NCI-H82 treated with DMSO at 0.1 percent for 48 hours (cell line): ENCODE measurements at regions not wholly inside any gene's neighbourhood (a gene's known extent, or its start where the extent isn't known, plus 50 kb on each side); places are given as distances from the start of the nearest gene placed in this dataset.
A peak's percentile ranks its signal among the peaks of the same experiment; 100 is the strongest.

ENCODE experiments used
- DNase-seq: peaks from one replicate; lab custom pipeline; 2025; ENCODE audit not compliant: unreplicated experiment; lab: John Stamatoyannopoulos, UW

DNA sequence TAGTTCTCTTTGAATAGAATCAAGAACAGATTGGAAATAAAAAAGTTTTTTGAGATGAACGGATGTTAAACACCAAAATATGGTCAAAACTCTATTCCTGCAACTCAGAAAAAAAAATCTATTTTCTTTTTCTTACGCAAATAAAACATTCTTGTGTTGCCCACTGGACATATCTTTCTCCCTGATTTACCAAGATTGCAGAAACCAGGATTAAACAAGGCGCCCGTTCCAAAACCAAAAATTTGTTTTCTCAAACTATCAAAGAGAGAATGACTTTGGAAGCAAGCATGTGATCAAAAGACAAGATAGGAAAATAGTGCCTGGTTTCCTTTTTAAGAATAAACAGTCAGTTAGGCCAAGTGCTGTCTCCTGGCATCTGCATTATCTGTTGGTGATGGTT, 273.1 kb downstream of the CLIC5 start:
- no peak for DNase-seq

DNA sequence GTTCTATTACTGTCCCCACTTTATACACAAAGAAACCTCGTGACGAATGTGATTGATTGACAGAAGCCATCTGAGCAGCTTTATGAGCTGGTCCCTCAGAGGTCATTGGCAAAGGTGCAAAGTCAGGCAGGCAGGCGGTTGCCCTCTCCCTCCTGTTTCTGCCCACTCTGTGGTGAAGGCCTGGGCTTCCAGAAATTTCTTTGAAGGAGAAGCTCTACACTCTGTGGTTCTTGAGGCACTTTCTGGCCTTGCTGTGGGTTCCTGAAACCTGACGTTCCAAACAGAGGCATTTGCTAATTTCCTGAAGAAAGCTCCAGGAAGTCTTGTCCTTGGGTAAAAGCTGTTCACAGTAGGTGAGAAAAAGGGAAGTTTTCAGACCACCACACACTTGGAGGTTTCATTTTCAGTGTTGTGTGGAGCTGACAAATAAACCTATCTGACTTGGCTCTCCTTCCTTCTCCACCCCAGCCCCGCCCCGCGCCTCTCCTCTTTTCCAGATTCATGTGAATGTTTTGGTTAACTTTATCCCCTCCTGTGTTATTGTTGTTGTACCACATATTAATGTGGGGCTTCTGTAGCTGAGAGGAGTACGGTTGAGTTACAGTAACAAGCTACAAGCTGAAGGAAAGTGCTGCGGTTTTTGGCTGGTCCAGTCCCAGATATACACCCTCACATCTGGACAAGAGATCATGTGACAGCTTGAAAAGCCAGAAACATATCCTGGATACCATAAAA, 274.1 kb downstream of the CLIC5 start:
- DNase-seq, result no peak

DNA sequence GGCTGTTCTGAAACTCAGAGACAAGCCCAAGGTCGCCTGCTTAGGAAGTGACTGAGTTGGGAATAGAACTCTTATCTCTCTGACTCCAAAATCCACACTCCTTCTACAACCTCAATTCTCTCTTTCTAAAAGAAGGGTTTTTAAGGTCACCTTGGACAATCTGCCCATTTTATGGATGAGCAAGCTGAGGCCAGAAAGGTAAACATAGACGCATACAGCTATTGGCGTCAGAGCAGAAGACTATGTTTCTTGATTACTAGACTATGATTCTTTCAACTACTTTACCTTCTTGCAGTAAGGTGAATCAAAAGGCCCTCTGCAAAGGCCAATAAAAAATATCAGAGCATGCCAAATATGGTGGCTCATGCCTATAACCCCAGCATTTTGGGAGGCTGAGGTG, 276.6 kb downstream of the CLIC5 start:
- DNase-seq, result no peak

DNA sequence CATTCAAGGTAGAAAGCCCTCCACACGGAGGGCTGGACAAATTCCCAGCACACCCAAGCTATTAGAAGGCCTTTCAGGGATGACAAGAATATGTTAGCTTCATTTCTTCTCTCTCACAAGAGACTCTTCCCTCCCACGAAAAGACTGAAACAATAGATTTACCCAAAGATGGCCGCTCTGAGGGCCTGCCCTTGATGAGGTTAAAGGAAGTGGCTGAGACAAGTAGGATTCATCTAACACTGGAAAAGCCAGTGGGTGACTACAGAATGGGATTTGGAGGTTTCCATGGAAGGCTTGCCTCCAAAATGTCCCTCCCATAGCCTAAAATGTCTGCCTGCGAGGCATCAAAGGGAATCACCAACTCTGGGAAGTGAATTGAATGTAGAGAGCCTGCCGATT, 277.6 kb downstream of the CLIC5 start:
- no peak for DNase-seq

DNA sequence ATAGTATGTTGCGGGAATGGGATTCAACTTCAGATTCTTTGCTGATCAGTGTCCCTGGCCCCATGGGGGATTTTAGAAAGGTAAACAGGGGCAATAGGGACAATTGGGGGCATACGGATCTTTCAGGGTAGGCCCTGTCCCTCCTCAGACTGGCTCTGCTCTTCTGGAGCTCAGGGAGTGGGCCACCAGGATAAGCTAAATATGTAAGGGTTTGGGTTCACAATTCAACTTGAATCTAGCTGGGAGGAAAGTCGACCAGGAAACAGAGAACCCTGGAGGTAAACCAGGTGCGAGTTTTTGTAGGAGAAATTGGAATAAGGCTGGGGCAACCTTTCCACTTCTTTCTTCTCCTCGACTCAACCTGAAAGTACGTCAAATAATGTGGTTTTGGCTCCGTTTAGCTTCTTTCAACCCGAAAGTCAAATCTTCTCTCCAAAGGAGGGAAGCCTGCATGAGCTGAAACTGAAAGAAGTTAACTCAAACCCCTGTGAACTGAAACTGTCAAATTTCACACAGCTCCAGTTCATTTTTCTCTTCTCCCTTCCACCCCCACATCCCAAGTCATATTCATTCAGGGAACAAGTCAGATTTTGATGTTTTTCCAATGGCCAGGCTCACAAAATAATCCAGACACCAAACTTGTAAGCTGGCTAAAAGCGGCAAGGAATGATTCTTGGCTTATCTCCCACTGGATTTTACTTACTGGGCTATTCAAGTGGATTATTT, 278.2 kb downstream of the CLIC5 start:
- no peak for DNase-seq

DNA sequence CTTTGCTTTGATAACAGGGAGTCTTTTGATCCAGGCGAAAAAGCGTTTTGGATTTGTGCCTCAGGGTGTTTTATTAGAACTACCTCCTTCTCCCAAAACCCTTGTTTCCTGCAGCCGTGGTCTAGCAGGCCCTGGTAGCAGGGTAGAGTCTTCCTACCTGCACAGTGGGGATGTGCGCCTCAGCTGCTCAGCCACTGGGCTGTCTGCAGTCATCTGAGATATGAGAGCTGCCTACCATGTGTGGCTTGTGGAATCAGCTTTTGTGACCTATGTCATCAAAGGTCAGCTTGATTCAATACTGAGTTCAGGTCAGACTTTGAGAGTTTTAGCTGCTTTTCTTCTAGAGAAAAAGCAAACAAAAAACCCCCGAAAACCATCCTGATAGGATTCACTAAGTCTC, 279.5 kb downstream of the CLIC5 start:
- no peak for DNase-seq

DNA sequence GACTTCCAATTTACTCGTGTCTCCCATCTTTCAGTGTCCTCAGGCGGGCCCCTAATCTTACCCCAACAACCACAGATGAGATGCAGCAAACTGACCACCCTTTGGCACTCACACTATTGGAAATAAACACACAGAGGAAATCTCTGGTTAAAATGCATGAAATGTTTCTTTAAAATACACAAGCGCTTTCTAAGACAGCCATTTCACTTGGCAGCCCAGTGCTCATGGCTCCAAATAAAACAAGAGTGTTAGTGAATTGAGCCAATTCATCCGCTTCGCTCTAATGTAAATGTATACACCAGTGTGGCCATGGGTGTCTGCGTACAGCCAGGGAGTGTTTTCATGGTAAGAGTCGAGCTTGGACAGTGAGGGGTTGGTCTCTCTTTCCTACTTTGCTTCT, 282.9 kb downstream of the CLIC5 start:
- DNase-seq, result no peak

DNA sequence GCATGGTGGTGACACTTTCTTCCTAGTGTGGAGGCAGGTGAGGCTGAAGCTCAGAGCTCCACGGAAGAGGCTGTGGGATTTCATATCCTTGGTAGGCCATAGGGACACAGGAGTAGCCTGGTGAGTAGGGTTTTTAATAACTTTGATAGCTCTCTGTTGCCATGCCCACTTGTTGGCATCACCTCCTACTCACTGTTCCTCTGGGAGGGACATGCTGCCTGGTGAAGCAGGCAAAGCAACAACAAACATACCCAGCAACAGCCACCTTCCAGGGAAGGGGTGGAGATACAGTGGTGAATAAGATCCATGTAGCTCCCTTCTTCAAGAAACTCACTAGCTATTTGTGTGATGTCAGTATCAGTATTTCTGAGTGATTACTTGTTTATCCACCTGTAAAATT, 285.4 kb downstream of the CLIC5 start:
- DNase-seq, result no peak

DNA sequence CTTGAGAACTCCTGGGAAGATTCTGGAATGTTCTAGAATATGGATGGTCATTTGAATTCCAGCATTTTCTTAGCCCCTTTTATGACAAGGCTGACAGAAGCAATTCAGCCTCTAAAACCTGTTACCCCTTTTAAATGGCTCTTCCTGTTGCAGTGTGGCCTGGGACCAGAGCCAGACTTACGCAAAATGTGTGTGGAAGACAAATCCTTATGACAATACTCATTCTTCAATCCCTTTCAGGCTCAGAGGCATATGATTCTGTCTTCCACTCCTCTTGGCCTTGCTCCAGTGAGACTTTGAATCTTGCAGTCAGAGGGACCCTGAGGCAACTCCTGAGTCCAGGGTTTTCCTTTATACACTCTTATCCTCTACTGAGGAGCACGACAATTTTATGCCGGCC, 287.0 kb downstream of the CLIC5 start:
- DNase-seq, result no peak

DNA sequence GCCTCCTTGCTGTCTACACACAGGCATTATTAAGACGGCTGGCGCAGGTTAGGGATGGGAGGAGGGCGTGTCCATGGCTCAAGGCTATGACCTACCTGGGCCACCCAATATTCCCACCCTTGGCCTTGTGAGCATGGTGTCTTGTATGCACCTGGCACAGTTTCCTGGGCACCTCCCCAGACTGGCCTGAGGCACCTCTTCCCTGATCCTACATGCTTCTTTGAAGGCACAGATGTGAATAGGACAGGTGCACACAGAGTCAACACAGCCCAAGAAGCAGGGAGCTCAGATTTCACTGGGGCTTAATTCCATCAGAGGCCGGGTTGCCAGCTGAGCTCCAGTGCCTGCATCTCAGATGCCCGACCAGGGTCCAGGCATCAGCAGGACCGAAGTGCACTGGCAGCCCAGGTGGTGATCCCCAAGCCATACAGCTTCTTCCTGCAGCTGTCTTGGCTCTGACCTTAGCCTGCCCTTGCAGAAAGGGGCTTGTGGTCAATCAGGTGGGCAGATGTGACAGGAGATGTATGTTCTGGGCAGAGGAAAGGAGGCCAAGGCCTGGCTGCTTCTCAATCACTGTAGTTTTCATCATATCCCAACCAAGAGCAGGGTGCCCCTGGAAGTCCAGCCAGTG, 287.7 kb downstream of the CLIC5 start:
- DNase-seq, result no peak

DNA sequence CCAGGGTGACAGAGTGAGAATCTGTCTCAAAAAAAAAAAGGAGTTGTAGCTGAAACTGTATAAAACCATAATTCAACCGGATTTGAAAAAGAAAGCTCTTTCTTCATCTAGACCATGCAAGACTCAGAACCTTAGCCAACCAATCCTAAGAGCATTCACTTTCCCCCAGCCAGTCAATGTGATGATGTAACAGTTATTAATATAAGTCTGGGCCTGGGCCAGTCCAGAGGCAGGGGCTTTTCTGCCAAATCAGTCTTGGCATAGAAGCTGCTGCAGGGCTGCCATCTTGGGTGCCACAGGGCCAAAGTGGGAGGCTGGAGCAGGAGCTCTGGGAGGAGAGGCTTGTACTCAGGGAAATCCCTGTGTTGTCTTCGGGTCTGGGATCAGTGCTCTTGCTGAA, 288.4 kb downstream of the CLIC5 start:
- DNase-seq, result no peak

DNA sequence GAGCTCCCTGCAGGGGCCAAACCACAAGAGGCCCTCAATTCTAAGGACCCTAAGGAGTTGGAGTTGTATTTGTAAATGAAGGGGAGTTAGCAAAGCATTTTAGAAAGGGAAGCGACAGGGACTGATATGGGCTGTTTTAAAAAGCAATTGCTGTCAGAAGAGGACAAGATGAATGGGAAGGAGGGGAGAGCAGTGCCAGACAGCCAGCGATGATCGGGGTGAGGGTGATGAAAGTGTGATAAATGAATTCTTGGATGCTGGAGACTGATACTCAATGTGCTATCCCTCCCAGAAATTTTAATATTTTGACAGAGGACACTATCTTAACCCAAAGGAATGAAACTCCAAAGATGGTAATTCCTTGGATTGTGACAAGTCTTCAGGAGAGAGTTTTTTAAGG, 289.2 kb downstream of the CLIC5 start:
- no peak for DNase-seq

DNA sequence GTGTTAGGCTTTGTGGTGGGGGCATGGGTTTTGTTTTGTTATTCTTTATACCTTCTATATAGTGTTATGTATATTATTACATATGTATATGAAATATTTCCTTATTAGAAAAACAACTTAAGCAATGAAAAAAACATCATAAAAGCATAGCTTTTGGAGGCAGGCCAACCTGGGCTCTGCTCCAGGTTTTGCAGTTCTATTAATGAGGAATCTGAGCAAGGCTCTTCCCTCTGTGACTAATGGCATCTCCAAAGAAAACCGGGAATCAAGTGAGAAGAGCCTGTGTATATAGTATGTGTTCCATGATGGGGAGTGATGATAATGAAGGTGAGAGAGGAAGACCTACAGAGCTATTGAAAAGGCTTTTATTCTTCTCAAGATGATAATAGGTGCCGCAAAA, 291.1 kb downstream of the CLIC5 start:
- DNase-seq, result no peak

DNA sequence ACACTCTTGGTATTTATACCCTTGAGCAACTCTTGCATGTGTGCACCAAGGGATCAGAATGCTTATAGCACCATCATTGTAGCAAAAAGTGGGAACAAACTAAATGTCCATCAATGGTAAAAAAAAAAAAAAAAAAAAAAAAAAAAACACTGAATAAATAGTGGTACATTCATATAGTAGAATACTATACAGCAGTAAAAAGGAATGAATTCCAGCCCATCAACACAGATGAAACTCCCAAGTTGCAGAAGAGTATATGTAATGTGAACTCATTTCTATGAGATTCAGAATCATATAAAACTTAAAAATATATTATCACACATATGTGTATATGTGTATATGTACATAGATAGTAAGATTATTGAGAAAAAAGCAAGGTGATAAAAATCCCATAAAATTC, 291.6 kb downstream of the CLIC5 start:
- DNase-seq, result no peak

DNA sequence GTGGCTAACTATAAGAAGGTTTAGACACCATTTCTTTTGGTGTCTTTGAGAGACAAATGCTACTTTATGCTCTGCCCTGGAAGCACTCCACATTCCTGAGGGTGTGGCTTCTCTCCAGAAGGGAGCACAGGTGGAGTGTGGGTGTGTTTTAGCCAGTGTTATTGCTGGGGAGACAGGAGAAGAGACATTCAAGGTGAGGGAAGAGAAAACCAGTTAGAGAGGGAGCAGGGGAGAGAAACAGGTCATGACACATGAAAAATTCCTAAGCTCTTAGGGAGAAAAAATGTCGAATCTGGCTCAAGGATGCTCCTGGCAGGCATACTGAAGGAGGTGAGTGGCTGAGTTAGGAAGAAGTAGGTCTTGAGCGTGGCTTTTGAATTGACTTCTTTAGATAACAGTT, 292.8 kb downstream of the CLIC5 start:
- DNase-seq, result no peak

DNA sequence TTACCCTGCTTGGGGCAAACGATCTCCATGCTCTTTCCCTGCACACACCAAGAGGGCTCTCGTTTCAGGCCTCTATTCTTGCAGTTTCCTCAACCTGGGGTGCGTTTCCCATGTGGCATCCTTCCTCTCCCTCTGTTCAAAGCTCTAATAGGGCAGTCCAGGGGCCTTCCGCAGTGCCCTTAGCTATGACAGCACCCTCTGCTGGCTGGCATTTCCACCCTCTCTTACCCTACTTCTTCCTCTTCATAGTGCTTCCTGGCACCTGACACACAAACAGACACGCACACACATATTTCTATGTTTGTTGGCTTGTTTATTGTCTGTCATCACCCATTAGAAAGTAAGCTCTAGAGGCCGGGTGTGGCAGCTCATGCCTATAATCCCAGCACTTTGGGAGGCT, 294.0 kb downstream of the CLIC5 start:
- no peak for DNase-seq

DNA sequence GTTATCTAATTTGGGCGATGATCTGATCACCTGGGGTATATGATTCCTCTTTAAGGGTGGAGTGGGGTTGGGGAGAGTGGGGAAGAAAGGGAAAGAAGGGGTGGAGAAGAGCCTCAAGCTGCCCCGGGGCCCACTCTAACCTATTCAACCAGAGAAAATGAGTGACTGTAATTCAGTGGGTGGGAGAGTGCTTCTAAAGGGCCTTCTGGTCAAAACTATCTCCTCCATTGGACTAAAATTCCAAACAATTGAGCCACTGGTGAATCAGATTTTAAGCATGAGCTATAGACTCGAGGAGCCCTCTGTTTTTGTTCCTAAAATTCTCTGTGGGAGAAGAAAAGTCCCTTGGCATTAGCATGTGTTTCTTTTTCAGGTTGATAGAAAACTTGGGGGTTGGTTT, 296.8 kb downstream of the CLIC5 start:
- DNase-seq, result no peak

DNA sequence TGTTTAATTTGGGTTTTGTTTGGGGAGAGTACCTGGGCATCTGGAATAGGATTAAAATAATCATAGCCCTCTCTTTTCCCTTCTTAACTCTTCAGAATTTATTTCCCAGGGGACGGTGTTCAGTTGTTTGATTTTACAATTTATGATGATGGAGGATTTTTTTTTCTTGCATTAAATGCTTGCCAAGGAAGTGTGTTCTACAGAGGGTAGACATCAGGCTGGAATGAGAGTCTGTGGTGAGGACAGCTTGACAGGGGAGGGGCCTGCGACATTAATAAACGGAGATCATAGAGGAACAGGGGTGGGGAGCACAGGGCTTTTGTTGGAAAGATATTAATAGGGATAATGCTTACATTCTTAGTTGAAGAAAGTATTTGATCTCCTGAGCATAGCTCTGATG, 297.5 kb downstream of the CLIC5 start:
- DNase-seq, result no peak

DNA sequence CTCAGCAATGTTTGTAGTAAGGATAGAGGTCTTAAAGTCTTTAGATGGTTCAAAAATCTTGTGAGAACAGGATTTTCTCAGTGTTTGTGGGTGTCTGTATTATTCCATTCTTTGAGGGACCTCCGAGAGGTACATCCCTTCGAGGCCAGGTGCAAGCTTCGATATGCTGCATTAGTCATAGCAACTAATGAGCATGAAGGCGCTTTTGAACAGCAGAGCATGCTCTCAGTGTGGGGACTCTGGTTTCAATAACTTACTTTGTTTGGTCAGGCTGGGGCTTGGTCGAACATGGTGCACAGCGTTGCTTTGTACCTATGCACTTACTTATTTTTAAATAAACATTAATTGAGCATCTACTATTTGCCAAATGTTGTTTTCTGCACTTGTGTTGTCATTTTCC, 297.9 kb downstream of the CLIC5 start:
- DNase-seq, result no peak

DNA sequence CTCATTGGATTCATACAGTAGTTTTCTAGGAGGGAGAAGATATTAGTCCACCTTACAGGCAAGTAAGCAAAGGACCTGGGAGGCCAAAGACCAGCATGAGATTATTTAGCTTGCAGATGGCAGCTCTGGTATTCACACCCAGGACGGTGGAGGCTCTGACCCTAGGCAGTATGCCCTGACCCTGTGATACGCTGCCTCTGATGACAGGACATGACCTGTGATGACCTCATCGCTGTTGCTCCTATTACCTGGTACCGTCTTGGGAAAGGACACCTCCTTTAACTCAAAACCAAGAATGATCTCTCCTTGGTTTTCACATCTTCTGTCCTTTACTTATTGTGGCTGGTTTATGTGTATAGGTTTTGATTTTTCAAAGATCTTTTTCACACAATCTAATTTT, 298.6 kb downstream of the CLIC5 start:
- no peak for DNase-seq

DNA sequence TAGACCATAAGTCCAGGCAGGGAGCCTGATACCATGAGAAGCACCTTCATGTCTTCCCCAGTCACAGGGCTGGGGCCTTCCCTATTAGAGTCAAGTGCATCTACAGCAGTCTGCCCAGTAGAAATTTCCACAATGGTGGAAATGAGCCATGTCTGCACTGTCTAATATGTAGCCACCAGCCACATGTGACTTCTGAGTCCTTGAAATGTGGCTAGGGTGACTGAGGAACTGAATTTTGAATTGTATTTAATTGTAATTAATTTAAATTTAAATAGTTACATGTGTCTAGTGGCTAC, 300.2 kb downstream of the CLIC5 start:
- no peak for DNase-seq

DNA sequence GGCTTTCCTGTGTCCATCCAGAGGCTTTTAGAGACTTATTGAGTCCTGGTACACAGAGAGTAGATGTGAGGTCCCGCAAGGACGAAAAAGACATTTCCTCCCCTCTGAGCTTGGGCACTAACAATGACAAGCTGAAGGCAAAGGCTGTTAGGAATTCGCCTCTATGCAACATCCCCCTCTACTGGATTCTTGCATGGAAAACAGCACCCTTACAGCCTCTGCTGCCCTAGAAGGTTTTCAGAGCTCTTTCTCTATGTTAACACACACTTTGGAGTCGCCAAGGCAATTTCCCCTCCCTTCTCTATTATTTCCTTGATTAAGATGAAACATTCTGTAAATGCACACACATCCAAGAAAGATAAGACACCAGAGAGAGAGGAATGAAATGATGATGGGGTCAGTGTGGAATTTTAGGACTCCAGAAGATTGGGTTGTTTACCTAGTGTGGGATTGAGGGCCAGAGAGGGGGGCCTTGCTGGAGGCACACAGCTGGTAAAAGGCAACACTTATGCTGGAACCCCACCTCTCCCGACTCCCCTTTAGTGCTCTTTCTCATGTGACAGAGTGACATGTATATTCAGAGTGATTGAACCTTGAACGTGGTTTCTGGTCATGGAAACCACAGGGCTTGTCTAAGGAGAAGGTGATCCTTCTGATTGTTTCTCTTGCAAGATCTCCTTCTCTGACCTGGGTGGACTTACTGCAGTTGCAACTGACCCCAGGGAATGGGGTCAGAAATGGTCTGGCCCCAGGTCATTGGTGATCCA, 300.7 kb downstream of the CLIC5 start:
- DNase-seq, result peak; percentile 70
